ENCODE measurements at regions not wholly inside any gene's neighbourhood (a gene's known extent, or its start where the extent isn't known, plus 50 kb on each side); places are given as distances from the start of the nearest gene placed in this dataset.

- Mint-ChIP-seq H3K27ac (no peak overlapping the region), H3K36me3 (peaks cover 14% of the 10 kb centered on the region), H3K4me3 (no peak overlapping the region), H3K27me3 (ENCODE audit: low read depth) (no peaks in the 10 kb centered on the region; the same call in 1 of the 2 replicates), H3K9me3 (peaks cover 25% of the 10 kb centered on the region), H3K4me1 (peaks cover 20% of the 10 kb centered on the region)
- ChIA-PET CTCF (no interaction called here), POLR2A (no interaction called here)
- no peak for TF ChIP-seq ZNF138 (CRISPR knock-in tag; conservative IDR thresholded peaks at IDR 0.05)
- TF ChIP-seq GABPB1 (CRISPR knock-in tag; IDR thresholded peaks at IDR 0.05) = 0 out of 2 replicates have a peak, but pooled peaks have one; percentile 26
- TF ChIP-seq MXD4 (CRISPR knock-in tag; IDR thresholded peaks at IDR 0.05; ENCODE audit: borderline replicate concordance) = no peak
- TF ChIP-seq ETV6 (CRISPR knock-in tag; IDR thresholded peaks at IDR 0.05) = no peak
- no peak for TF ChIP-seq MAX (CRISPR knock-in tag; IDR thresholded peaks at IDR 0.05)
- no peak for DNase-seq (ENCODE audit: low spot score)
- no peak for ATAC-seq
Measured at GRCh38 chr15:39448409-39448808, 132.5 kb upstream of the THBS1 start.

GRCh38 chr15:39451121-39451688 is 129.7 kb upstream of the THBS1 start:
- peaks cover 23% of the 10 kb centered on the region for H3K4me1 Mint-ChIP-seq
- no peak overlapping the region for H3K4me3 Mint-ChIP-seq
- DNase-seq (ENCODE audit: low spot score) (no peak), ATAC-seq (no peak)
- TF ChIP-seq ZMAT4 (CRISPR knock-in tag; IDR thresholded peaks at IDR 0.05) (no peak), EMX1 (CRISPR knock-in tag; IDR thresholded peaks at IDR 0.05) (no peak), PRRX2 (CRISPR knock-in tag; IDR thresholded peaks at IDR 0.05) (no peak), TCF7 (CRISPR knock-in tag; IDR thresholded peaks at IDR 0.05; ENCODE audit: low read depth) (no peak), ZNF532 (CRISPR knock-in tag; IDR thresholded peaks at IDR 0.05; ENCODE audit: borderline replicate concordance) (no peak), SOX15 (CRISPR knock-in tag; IDR thresholded peaks at IDR 0.05) (no peak), GTF2I (CRISPR knock-in tag; conservative IDR thresholded peaks at IDR 0.05) (no peak), NR1H2 (CRISPR knock-in tag; IDR thresholded peaks at IDR 0.05) (no peak), SMAD4 (CRISPR knock-in tag; IDR thresholded peaks at IDR 0.05) (no peak), MLX (CRISPR knock-in tag; IDR thresholded peaks at IDR 0.05) (no peak), IRF1 (CRISPR knock-in tag; IDR thresholded peaks at IDR 0.05) (no peak), ATF2 (CRISPR knock-in tag; IDR thresholded peaks at IDR 0.05; ENCODE audit: borderline replicate concordance, low read depth) (no peak)
- no peak overlapping the region for H3K27ac Mint-ChIP-seq
- no peaks in the 10 kb centered on the region; the same call in 1 of the 2 replicates for H3K27me3 Mint-ChIP-seq (ENCODE audit: low read depth)
- ChIA-PET POLR2A (no interaction called here), CTCF (interaction anchor here (1.2 kb wide), 1 partner anchor 1011 kb away, joined by 3 read pairs; no protein-coding TSS in a partner anchor)
- peaks cover 25% of the 10 kb centered on the region for H3K9me3 Mint-ChIP-seq
- H3K36me3 Mint-ChIP-seq = peaks cover 14% of the 10 kb centered on the region
